NCI-H146 treated with DMSO at 0.1 percent for 48 hours (cell line): ENCODE measurements at regions not wholly inside any gene's neighbourhood (a gene's known extent, or its start where the extent isn't known, plus 50 kb on each side); places are given as distances from the start of the nearest gene placed in this dataset.
"Not testable (repeated sequence)": the region's sequence is repeated elsewhere in the genome, so short reads cannot be mapped to it uniquely, and the experiment has no call there.

Source experiments
- DNase-seq: peaks from one replicate; lab custom pipeline; 2025; ENCODE audit not compliant: unreplicated experiment; lab: John Stamatoyannopoulos, UW

DNA sequence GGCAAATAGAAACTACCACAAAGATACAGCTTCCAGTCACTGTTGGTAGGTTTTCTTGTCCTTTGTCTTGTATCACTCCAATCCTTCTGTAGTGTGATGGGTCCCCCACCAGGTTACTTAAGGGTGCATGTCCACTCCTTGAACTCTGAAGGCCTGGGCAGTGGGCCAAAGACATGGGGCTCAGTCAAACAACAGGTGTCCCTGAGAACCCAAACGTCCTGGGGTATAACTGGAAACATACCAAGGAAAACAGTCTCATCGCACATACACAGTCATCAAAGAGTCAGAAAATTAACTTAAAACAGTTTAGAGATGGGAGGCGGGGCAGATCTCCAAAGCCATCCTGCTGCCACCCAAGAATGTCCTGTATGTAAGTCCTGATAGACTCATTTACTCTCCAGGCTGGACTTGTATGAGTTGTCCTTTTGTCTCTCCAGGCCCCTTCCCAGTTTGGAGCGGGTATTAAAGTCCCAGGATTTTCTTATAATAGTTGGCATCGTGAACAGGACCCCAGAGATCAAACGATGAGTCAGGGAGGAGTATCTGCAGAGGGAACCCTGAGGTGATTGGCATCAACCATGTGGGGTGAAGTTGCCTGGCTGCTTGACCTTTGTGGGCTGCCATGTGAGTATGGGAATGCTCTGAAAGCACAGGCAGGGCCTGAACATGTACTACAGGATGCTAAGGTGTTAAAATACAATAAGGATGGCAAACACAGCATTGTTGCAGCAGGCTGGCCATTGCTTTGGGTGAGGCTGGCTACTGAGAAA, 613.2 kb upstream of the KLF12 start:
- DNase-seq = no peak

DNA sequence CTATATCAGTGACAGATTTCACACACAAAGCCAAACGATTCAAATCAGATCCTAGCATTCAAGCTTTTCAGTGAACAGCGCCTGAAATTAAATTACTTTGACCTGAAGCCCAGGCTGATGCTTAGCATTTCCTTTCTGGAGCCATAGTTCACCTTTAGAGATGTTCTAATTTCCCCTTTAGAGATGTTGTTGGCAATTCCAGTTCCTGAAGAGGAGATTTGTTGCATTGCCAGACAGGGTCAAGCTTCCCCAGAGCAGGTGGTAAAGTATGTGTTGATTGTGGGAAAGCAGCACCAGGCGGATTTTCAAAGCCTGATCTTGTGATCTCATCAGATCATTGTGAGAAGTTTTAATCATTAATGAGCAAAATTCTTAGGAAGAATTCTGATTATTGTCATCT, 609.8 kb upstream of the KLF12 start:
- DNase-seq = no peak

DNA sequence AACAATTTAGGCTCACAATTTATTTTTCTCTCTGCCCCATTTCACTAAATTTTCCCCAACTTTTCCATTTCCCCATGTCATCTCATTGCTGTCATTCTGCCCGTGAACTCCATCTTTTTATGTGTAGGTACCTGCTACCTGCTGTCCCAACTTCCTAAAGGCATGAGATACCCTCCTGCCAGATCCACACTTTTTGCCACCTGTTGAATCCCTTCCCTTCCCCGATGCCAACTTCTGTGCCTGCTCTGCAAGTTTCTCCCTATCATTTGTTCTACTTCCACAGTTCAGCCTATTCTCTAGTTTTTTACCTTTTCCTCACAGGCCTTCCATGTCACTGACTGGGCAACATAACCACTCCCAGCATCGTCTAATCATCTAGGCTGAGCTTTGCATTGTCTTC, 607.5 kb upstream of the KLF12 start:
- DNase-seq = no peak

DNA sequence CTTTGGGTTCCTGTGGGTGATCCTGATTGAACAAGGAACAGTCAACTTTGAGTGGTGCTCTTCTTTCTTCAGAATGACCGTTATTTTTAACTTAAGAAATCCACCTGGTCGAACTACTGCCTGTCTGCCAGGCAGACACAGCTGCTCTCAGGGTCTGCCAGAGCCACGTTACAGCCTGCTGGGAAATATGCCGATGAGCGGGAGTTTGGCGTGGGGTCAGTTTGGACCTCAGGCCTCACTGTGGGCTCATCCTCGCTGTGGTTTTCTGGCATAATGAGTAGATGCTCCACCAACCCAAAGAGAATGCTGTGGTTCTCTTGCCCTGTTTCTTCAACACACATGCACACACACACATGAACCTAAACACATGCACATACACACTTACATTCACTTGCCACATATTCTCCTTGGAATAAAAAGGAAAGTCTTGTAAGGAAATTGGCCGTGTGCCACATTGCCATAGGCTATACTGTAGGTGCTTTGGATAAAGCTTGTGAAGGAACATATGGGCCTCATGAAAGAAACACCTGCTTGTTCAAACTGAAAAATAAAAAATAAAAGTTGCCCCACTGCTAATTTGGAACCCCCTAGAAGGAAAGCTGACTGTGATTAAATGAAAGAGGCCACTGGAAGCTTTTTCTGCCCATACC, 598.7 kb upstream of the KLF12 start:
- no peak for DNase-seq

DNA sequence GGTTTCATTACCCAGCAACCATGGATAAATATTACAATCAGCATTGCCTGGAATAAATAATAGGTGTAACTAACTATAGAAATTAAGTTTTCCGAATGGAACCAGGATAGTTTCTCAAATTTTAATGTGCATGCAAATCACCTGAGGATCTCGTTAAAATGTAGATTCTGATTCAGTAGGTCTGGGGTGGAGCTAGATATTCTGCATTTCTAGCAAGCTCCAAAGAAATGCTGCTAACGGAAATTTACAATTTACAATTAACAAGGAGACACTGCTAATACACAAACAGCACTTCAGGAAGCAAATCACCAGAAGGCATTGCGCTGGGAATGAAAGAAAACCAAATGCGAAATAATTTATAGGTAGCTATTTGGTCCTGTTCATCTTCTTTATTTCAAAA, 597.5 kb upstream of the KLF12 start:
- no peak for DNase-seq

DNA sequence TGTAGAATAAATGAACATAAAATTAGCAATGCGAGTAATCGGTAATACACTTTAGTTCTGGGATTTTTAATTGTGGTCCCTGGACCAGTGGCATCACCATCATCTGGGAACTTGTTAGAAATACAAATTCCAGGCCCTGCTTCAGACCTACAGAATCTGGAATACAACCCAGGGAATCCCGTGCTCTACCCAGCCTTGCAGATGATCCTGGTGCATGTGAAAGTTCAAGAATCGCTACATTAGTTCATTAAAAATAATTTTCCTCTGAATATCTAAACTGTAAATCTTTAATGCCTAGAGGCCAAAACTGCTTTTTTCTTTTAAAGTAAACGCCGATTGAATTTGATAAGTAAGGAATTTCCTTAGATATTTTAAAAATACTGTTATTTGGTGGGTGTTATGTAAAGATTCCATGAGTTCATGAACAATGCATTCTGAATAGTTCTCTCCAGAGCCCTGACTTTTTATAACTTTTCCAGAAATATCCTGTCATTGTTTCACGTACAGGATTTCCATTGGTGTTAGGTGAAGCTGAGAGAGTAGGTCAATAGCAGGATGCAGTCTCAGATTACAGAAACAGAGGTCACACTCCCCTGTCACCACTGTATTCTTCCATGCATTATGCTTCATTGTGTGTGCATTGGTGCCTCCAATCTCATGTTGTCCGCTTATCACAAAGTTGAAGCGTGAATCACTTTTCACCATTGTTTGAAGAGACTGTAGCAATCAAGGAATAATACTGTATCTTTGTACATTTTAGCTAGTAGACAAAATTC, 596.5 kb upstream of the KLF12 start:
- DNase-seq = no peak

DNA sequence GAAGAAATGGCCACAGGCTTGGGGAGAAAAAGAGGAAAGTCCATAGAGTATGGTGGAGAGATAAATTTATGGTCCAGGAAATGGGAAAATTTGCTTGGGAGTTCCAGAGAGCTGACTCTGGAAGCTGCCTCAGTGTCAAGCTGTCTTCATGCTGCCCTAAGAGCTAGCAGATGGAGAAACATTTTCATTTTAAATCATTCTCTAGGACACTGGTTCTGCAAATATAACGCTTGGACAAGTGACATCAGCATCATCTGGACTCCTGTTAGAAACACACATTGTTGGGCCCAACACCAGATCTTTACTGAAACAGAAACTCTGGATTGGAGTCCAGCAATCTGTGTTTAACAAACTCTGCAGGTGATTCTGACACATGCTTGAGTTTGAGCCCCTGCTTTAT, 592.0 kb upstream of the KLF12 start:
- DNase-seq = no peak

DNA sequence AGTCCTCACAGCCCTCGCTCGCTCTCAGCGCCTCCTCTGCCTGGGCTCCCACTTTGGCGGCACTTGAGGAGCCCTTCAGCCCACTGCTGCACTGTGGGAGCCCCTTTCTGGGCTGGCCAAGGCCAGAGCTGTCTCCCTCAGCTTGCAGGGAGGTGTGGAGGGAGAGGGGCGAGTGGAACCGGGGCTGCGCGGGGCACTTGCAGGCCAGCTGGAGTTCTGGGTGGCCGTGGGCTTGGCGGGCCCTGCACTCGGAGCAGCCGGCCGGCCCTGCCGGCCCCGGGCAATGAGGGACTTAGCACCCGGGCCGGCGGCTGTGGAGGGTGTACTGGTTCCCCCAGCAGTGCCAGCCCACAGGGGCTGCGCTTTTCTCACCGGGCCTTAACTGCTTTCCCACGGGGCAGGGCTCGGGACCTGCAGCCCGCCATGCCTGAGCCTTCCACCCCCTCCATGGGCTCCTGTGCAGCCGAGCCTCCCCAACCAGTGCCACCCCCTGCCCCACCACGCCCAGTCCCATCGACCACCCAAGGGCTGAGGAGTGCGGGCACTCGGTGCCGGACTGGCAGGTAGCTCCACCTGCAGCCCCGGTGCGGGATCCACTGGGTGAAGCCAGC, 584.1 kb upstream of the KLF12 start:
- DNase-seq = not testable (repeated sequence)

DNA sequence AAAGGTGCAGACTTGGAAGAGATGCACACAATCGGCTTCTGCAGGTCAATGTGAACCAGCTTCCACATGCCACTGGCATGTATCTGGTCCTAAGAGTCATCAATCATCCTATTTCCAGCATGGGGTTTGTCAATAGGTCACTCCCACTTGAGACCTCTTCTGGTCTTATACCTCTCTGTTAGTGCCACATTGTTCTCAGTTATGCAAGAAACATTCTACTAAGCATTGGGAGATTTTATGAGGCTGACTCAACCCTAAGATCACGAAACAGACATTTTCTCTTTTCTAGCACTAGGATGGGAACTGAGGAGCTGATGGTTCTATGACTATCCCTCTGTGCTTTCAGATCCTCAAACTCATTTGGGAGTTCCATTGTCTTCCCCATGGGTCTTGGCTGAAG, 581.5 kb upstream of the KLF12 start:
- DNase-seq = no peak

DNA sequence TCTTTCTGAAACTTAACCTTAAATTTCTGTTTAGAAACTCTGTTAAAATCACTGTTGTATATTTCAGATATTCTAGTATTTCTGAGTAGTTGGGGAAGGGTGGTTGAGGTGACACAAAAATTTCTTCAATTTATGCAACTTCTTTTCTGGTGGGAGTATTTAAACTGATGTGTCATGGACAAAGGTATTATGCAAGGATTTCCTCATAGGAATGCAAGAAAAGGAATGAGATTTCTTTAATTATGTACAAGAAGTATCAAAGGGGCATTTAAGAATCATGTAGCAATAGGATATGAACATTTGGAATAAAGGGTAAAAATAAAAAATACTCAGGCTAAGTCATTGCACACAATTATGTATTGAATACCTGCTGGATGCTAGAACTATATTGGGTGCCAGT, 575.8 kb upstream of the KLF12 start:
- DNase-seq = no peak

DNA sequence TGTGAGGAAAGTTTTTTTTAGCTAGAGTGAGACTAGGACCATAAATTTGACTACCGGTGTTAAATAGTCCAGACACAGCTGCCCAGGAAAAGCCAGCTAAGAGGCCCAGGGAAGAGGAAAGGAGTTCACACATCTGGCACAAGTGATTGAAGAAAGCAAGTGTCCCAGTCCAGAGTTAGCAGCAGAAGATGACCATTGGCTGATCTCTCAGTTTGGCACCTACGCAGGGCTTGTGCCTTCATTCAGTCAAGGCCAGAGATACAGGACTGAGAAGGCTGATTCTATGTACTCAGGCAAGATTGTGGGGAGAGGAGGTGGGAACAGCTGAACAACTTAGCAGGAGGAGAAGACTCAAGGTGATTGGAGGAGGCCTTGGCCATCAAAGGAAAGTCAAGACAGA, 575.0 kb upstream of the KLF12 start:
- no peak for DNase-seq

DNA sequence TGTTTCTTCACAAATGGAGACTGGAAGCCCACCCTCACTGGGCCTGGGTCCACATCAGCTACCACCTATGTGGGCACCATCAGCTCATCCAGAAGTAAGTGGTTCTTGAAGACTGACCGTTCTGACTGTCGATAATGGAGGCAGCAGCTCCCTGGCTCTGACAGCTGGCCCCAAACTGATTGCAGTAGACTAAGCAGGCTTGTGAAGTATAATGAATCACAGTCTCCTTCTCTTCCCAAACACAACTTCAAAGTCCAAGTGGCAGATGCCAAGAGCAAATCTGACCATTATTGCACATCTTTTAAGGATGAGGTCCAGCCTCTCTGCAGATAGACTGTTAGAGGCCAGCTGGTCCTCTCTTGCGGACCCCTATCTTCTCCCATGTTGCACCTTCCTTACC, 574.4 kb upstream of the KLF12 start:
- no peak for DNase-seq

DNA sequence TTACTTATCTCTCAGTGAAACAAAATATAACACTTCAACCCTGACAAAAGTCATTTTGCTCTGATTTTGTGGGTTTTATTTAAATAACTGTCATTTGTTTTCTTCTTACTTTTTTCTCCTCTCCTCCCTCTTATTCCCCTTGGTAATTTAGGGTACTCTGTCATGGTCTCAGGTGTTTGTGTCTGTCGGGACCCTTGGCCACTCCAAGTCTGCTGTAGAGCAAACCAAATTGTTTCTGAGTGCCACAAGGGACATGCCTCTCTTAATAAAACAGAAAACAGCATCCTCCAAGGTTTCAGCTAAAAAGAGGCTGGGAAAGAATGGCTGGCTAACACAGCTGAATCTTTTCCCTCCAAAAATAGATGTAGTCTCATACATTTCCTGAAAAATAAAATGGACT, 573.1 kb upstream of the KLF12 start:
- no peak for DNase-seq

DNA sequence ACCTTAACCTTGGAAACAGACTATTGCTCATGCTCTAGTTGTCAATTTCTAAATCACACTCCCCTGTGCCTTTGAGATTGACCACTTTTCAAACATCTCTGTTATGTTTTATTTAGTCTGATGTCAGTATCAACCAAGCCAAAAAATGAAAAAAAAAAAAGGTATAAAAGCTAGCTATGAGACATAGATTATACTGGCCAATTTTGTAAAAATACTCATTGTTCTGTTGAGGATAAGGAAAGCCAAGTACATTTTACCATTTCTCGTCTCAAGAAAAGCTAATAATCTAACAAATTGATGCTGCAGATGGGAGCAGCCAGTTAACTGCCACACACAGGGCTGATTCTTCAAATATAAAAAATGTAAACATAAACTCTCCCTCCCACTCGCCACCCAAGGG, 572.6 kb upstream of the KLF12 start:
- DNase-seq = no peak

DNA sequence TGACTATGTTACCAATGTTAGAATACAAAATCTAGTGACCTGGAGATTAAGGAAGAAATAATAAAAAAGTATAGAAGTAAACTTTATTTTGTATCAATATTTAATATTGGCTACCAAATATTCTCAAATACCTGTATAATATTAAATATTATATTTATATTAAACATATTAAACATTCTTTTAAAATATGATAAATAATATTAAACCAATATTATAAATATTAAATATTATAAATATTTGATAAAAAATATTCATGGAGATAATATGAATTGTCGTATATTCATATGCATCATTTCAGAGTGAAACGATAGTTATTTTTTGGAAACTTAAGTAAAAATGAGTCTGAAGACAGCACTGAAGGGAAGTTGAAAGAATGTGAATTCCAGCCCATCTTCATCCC, 571.2 kb upstream of the KLF12 start:
- no peak for DNase-seq

DNA sequence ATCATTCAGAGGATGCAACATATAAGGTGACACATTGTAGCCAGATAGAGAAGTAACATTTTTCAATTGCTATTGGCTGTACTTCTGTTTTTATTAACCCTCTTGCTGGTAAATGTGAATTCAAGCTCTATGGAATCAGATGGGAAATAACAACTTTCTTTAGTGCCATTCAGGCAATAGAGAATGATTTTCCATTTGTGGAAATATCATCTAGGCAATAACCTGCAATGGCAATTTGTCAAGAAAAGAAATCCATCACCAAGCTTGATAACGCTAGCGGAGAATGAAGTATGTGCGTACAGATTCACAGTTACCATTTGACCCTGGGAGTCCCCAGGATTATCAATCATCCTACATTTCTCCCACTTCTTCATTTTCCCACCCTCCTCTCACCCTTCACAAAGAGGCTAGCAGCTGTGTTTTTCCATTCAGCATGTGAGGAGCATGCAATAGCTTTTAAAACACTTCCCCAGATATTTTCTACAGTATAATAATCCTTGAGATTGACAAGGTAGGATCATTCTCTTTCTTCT, 569.7 kb upstream of the KLF12 start:
- no peak for DNase-seq

DNA sequence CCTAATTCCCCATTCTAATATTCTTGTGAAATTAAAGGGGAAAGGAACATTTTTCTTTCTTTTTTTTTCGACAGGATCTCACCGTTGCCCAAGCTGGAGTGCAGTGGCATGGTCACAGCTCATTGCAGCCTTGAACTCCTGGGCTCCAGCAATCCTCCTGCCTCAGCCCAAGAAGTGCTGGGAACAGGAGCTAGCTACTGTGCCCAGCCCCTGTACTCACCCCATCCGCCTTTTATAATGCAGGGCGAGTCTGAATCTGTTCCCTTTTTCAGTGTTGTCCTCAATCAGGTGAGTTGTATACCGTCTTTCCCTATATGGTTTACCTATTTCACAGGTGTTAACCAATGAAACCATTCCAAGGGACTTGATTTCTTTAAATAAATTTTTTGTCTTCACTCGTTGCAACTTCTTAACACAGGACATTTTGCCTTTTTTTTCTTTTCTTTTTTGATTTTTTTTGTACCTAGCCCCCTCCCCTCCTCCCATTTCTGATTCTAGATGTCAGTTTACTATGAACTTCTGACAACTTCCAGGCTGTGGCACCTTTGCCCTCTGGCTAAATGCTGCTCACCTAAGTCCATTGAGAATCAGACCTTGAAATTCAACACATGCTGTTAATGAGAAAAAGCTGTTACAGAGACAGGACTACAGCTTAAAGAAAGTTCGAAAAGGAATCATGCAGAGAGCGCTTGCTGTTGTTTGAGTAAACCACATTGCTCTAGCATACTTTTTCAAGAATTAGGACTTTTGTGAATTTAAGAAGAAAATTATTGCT, 562.1 kb upstream of the KLF12 start:
- DNase-seq = no peak

DNA sequence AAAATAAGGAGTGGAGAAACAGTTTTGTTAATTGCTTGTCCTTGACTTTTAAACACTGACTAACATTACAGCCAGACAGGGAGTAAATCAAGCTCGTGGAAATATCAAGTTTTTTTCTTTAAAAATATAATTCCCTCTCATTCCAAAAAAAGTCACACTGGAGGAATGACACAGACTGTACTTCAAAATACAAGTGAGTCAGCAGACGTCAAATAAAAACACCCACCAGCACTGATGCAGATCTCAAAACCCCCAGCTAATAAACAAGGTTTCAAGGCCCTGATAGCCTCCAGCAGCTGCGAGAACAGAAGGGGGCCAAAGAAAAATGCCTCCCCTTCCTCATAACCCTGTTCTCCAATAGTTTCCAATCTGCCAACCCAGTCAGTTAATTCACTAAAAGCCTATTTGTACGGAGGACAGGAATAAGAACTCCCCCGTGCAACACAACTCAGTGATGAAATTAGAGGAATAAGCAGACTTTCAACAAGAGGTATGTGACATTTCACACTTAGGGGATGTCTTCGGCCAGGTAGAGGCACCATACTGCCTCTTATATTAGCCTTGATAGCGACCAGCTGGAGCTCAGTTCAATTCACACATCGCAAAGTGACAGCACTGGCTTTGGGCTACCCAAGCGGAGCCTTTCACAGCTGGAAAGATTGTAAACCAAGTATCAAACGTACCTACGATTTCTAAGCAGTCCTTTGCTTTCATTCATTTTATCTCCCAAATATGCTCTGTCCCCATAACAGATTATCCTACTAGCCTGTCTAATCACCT, 561.0 kb upstream of the KLF12 start:
- DNase-seq = no peak

DNA sequence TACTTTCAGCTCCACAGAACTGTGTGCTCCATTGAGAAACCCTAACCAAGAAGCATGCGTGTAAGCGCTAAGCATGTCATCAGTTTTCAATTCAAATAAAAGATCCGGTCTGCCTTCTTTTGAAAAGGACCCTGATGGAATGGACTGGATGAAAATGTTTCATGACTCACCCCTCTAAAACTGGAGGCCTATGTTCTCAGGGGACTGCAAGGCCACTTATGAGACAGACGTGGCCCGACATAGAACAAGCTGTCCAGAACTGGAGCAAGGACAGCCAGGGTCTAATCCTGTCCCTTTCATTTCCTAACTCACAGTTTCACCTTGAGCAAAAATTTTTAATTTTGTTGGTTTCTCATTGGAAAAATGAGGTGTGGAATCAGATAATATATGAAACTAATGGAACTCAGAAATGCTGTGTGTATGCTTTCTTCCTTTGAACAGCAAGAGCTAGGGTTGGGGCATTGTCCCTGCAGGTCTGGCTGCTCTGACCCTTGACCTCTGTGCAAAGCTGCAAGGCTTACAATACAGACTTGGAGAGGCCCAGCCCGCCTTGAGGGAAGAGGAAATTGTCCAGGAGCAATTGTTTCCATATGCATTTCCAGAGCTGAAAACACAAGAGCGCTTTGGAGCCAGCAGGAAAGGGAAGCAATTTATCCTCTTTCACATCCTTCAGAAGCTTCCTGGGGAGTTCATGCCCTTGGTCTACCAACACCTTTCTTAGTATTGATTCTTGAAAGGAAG, 553.4 kb upstream of the KLF12 start:
- DNase-seq = no peak
